Esophagus squamous epithelium (tissue), 5 donors: ENCODE measurements at regions not wholly inside any gene's neighbourhood (a gene's known extent, or its start where the extent isn't known, plus 50 kb on each side); places are given as distances from the start of the nearest gene placed in this dataset.

Experiments used
- DNase-seq: peaks from one replicate; lab custom pipeline; 2025; lab: John Stamatoyannopoulos, UW
- H3K27ac ChIP-seq, 4 donors: fragments of 200-600 bp; sonication (generic); one replicate each; pipeline ENCODE4 v1.5.1; 2016 to 2019; ENCODE audit warnings: mild to moderate bottlenecking in 1 of 4
- H3K27me3 ChIP-seq, 4 donors: fragments of 200-600 bp; sonication (generic); 1 replicate in 3 of 4; 2 replicates in 1 of 4; pipeline versions ENCODE4 v1.5.1 to v1.6.0; 2017 to 2021; ENCODE audit warnings: antibody characterized with exemption in 1 of 4
- H3K36me3 ChIP-seq, 3 donors: fragments of 200-600 bp; sonication (generic); one replicate each; pipeline ENCODE4 v1.5.1; 2016 to 2019
- H3K4me1 ChIP-seq, 3 donors: fragments of 200-600 bp; sonication (generic); one replicate each; pipeline ENCODE4 v1.5.1; 2017 to 2019
- H3K4me3 ChIP-seq, 4 donors: fragments of 200-600 bp; sonication (generic); 1 replicate in 3 of 4; 2 replicates in 1 of 4; pipeline ENCODE4 v1.5.1; 2016 to 2019; ENCODE audit warnings: mild to moderate bottlenecking in 2 of 4, moderate library complexity in 1 of 4
- H3K9me3 ChIP-seq, 3 donors: fragments of 200-600 bp; sonication (generic); one replicate each; pipeline ENCODE4 v1.5.1; 2016 to 2019
- POLR2A ChIP-seq, 4 donors: fragments of 450-650 bp; IDR thresholded peaks; one replicate each; pipeline ENCODE4 v1.6.1; 2017; ENCODE audit warnings: antibody characterized with exemption in 4 of 4, mild to moderate bottlenecking in 4 of 4, moderate library complexity in 3 of 4
- WGBS, 2 donors: methylation state at CpG; one replicate each; pipeline ENCODE4 v1.1.5; 2018; 5-methylcytosine and 5-hydroxymethylcytosine counted together
- intact Hi-C: fragments of 100-400 bp; cut with DNase I; formaldehyde crosslinking; loops from one replicate; pipeline ENCODE4 v1.15.0; 2022
- TF ChIP-seq, protein P1 (sequence below), 6 experiments: fragments of 450-650 bp in 4 of 6; fragments of 200-600 bp in 2 of 6; sonication (generic) in 2 of 6; IDR thresholded peaks; one replicate each; pipeline ENCODE4 v1.5.1; 2016 to 2019; ENCODE audit warnings: antibody characterized with exemption in 6 of 6, mild to moderate bottlenecking in 4 of 6, moderate library complexity in 4 of 6
- donor health status: DM: yes; HTN: yes; CAD: no.

- peaks cover 0 to 7% (median 7%) of the 10 kb centered on the region in 3 donors for H3K4me1 ChIP-seq
- H3K27me3 ChIP-seq: no peaks in the 10 kb centered on the region
- H3K9me3 ChIP-seq: no peaks in the 10 kb centered on the region
- no peak overlapping the region for H3K27ac ChIP-seq
- no peak for DNase-seq
- TF ChIP-seq, protein P1, sequence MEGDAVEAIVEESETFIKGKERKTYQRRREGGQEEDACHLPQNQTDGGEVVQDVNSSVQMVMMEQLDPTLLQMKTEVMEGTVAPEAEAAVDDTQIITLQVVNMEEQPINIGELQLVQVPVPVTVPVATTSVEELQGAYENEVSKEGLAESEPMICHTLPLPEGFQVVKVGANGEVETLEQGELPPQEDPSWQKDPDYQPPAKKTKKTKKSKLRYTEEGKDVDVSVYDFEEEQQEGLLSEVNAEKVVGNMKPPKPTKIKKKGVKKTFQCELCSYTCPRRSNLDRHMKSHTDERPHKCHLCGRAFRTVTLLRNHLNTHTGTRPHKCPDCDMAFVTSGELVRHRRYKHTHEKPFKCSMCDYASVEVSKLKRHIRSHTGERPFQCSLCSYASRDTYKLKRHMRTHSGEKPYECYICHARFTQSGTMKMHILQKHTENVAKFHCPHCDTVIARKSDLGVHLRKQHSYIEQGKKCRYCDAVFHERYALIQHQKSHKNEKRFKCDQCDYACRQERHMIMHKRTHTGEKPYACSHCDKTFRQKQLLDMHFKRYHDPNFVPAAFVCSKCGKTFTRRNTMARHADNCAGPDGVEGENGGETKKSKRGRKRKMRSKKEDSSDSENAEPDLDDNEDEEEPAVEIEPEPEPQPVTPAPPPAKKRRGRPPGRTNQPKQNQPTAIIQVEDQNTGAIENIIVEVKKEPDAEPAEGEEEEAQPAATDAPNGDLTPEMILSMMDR (IDR thresholded peaks at IDR 0.05): no peak
- no peak for TF ChIP-seq POLR2A (IDR thresholded peaks at IDR 0.05)
- H3K4me3 ChIP-seq: no peak overlapping the region
- intact Hi-C loops: no loop called here
- H3K36me3 ChIP-seq: no peaks in the 10 kb centered on the region
- WGBS, 2 donors: 67 to 81% methylated on average over 3 of the region's 3 CpGs
Measured at GRCh38 chr10:89080660-89081059, 90.1 kb downstream of the FAS start.

GRCh38 chr10:89079961-89080360, 89.4 kb downstream of the FAS start:
- Histone ChIP-seq H3K9me3 (no peaks in the 10 kb centered on the region), H3K27ac (no peak overlapping the region), H3K27me3 (no peaks in the 10 kb centered on the region), H3K4me1 (peaks cover 0 to 7% (median 4%) of the 10 kb centered on the region in 3 donors), H3K4me3 (no peak overlapping the region), H3K36me3 (no peaks in the 10 kb centered on the region)
- intact Hi-C loops: no loop called here
- 70 to 73% methylated on average over 1 of the region's 1 CpG for WGBS, 2 donors
- TF ChIP-seq POLR2A (IDR thresholded peaks at IDR 0.05): no peak
- TF ChIP-seq, protein P1 (IDR thresholded peaks at IDR 0.05): no peak
- no peak for DNase-seq

GRCh38 chr10:89078724-89079672, 88.4 kb downstream of the FAS start:
- 62 to 81% methylated on average over 7 to 9 of the region's 9 CpGs for WGBS, 2 donors
- no peaks in the 10 kb centered on the region for H3K27me3 ChIP-seq
- no peak overlapping the region for H3K4me3 ChIP-seq
- TF ChIP-seq POLR2A (IDR thresholded peaks at IDR 0.05): no peak
- TF ChIP-seq, protein P1 (IDR thresholded peaks at IDR 0.05): no peak
- H3K27ac ChIP-seq: no peak overlapping the region
- H3K4me1 ChIP-seq: peaks cover 0 to 7% (median 0%) of the 10 kb centered on the region in 3 donors
- intact Hi-C loops: no loop called here
- H3K9me3 ChIP-seq: no peaks in the 10 kb centered on the region
- no peak for DNase-seq
- H3K36me3 ChIP-seq: no peaks in the 10 kb centered on the region

- no peaks in the 10 kb centered on the region for H3K27me3 ChIP-seq
- no peak for DNase-seq
- H3K4me3 ChIP-seq: no peak overlapping the region
- no peaks in the 10 kb centered on the region for H3K9me3 ChIP-seq
- WGBS, 2 donors: 80 to 86% methylated on average over 2 of the region's 2 CpGs
- peaks cover 0 to 13% (median 0%) of the 10 kb centered on the region in 3 donors for H3K4me1 ChIP-seq
- no peak overlapping the region for H3K27ac ChIP-seq
- TF ChIP-seq, protein P1 (IDR thresholded peaks at IDR 0.05): no peak
- TF ChIP-seq POLR2A (IDR thresholded peaks at IDR 0.05): no peak
- intact Hi-C loops: no loop called here
- no peaks in the 10 kb centered on the region for H3K36me3 ChIP-seq
Measured at GRCh38 chr10:89076120-89076519, 85.5 kb downstream of the FAS start.

DNA sequence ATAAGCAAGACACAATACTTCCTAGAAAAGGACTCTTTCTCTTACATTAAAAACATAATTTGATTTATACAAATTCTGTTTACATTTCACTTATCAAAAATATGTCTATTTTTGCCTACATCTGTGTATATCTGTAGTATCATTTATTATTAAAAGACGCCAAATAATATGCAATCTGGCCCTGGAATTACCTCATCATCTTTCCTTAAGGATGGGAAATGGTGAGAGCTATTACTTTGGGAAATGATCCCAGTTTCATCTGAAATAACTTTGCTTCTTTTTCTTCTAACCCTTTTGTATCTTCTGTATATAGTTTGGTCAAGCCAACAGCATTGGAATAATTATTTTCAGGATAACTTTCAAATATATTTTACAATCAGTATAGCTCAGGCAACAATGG, 85.0 kb downstream of the FAS start:
- H3K4me1 ChIP-seq: peaks cover 0 to 13% (median 0%) of the 10 kb centered on the region in 3 donors
- H3K27ac ChIP-seq: no peak overlapping the region
- no peaks in the 10 kb centered on the region for H3K9me3 ChIP-seq
- 94 to 95% methylated on average over 1 of the region's 1 CpG for WGBS, 2 donors
- DNase-seq: no peak
- no peak overlapping the region for H3K4me3 ChIP-seq
- TF ChIP-seq, protein P1 (IDR thresholded peaks at IDR 0.05): no peak
- no peak for TF ChIP-seq POLR2A (IDR thresholded peaks at IDR 0.05)
- H3K36me3 ChIP-seq: no peaks in the 10 kb centered on the region
- no peaks in the 10 kb centered on the region for H3K27me3 ChIP-seq
- intact Hi-C loops: no loop called here
